NCI-H2107 treated with DMSO at 0.1 percent for 48 hours (cell line): ENCODE measurements at regions not wholly inside any gene's neighbourhood (a gene's known extent, or its start where the extent isn't known, plus 50 kb on each side); places are given as distances from the start of the nearest gene placed in this dataset.

ENCODE experiments used
- DNase-seq: peaks from one replicate; lab custom pipeline; 2025; ENCODE audit not compliant: unreplicated experiment; lab: John Stamatoyannopoulos, UW

- DNase-seq: no peak
Measured at GRCh38 chr18:25454730-25455129, 102.8 kb upstream of the ZNF521 start.

DNA sequence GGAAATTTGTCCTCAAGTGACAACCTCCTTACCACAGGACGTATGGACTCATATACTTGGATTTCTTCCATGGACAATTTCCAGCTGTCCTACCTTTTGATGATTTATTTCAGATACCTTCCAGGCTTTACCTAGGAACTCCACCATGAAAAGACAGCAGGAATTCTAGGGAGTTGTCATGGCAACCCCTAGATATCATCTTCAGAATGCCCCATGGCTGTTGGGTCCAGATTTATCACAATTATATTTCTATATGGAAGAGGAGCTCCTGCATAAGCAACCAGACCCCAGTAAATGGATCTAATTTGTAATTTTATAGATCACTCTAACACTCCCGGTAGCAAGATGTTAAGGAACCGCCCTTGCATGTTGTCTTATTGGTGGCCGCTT is 102.3 kb upstream of the ZNF521 start:
- no peak for DNase-seq

DNA sequence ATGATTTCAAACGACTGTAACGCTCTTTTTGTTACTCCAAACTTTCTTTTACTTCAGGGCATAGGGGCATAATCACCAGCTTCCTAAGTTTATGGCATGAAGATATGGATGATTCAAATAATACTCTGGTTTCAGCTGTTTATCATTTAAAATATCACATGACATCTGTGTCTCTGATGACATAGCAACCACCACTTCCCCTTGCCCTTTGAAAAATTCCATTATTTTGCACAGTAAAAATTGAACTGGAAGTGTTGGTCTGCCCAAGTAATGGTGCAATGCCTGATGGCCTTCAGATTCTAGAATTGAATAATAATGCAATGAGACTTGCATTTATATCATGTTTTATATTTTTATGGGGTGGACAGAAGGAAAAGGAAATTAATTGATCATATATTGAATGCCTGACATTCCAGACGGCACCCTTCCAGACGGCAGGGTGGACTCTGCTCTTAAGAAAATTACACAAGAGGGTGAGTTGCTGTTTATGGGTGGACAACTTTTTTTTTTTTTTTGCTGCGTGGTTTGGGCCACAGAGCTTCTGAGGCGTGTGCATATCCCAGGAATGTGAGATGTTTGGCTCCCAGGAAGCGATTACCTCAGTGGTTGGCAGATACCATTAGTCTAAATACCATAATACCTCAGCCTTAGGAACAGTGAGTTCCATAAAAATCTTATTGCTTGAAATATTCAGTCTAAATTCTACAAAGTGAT is 101.7 kb upstream of the ZNF521 start:
- DNase-seq: no peak

GRCh38 chr18:25451077-25451658 is 99.2 kb upstream of the ZNF521 start:
- no peak for DNase-seq

DNA sequence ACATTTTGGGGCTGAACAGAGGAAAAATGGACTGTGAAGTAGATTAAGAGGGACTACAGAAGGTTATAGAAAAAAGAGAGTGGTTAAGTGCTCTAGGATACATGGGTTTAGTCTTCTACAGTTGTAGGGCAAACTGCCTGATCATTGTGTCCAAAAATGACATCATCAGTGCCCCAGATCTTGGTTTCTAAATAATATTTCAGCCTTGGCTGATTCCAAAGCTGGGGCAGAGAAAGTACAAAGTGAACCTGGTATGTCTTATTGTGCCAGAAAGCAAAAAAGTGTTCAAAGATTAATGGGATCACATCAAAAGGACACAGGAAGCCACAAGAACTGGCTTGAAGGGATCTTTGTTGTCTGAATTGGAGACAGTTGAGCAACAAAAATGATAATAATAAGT is 97.1 kb upstream of the ZNF521 start:
- no peak for DNase-seq

DNA sequence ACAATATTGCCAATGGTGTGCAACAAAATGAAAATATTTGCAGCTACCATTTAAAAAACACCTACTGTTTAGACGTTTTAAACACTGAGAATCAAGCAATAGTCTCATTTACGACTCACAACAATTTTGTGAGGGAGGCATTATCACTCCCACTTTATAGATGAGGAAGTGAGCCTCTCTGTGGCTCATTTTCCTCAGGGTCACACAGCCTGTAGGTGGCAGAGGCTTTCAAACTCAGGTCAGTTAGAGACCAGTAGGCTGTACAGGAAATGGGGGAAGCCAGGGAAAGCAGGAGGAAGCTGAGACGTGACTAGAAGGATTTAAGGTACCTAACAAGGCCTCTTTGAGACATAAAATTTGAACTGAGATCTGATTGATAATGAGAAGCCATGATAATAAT is 95.0 kb upstream of the ZNF521 start:
- no peak for DNase-seq

GRCh38 chr18:25445430-25445829 is 93.5 kb upstream of the ZNF521 start:
- no peak for DNase-seq

DNA sequence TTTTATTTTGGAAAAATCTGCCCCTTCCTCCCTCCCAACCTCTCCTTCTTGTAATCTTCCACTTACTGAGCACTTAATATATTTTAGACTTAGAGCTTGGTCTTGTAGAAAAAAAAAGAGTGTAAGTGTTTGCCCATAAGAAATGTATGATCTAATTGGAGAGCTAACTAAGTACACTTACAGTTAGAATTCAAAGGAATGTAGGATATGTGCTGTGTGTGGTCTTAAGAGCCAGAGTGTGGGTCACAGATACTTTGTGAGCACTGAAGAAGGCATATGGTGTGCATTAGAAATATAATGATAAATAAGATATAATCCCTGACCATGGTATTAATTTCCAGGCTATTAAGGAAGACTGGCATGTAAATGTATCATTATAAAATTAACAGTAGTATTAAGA is 91.8 kb upstream of the ZNF521 start:
- DNase-seq: no peak

DNA sequence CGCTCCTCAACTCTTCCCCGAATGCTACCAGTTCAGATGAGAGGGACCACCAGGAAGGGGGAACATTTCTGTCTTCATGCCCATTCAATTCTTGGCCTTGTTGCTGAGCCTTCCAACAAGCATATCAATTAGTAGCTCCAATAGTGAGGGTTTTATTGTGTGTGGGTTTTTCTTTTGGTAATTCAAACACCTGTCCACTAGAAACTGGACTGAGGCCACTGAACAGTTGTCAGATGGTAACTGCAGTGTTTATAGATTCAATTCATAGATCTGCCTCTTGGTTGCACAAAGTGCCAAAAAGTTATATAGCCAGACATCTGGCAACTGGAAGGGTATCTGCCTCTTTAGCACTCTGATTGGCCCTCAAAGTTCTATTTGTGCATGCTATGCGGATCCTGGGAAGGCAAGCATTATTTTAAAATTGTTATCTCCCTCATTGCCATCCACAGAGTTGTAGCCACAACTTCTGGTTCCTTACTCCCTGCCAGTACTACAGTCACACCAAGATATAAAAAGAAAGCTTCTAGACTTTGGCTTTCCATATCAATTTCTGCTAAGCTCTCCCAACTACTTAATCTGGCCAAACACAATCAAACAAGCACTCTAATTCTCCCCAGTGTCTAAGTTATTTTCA is 83.3 kb upstream of the ZNF521 start:
- DNase-seq: no peak

DNA sequence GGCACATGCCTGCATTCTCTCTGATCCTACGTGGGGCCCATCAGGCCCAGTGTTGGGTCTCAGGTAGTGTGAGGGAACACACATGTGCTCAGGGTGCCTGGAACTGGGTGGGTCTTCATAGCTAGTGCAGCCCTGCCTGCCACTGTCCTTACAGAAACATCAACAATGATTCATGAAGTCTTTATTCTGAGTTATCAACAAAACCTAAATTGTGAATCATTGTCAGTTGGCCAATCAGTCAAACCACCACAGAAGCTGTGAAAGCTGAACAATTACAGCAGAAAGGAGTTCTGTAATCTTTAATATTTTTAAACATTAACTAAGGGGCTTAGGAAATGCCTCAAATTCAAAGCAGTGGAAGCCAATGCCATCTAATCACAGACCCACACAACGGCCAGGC is 82.8 kb upstream of the ZNF521 start:
- DNase-seq: no peak

- no peak for DNase-seq
Measured at GRCh38 chr18:25433590-25433989, 81.6 kb upstream of the ZNF521 start.

GRCh38 chr18:25425024-25425423 is 73.1 kb upstream of the ZNF521 start:
- no peak for DNase-seq

DNA sequence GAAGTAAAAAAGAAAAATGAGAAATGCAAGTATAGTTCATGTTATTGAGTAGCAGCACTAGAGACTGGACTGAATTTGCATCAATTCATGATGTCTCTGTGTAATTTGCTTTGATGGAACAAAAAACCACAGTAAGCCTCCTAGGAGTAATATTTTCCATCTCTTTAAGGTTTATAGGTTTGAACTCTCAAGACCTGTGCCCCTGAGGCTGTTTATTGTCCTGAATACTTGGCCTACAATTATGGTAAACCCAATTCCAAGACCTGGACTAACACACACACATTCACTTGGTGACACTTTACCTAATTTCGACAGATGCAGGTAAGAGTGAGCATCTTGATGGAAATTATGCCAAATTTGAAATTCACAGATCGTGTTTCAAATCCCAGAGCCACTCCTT is 71.8 kb upstream of the ZNF521 start:
- no peak for DNase-seq

- DNase-seq: no peak
Measured at GRCh38 chr18:25423267-25423666, 71.3 kb upstream of the ZNF521 start.

GRCh38 chr18:25422230-25422629 is 70.3 kb upstream of the ZNF521 start:
- DNase-seq: no peak

- no peak for DNase-seq
Measured at GRCh38 chr18:25420077-25420825, 68.3 kb upstream of the ZNF521 start.

DNA sequence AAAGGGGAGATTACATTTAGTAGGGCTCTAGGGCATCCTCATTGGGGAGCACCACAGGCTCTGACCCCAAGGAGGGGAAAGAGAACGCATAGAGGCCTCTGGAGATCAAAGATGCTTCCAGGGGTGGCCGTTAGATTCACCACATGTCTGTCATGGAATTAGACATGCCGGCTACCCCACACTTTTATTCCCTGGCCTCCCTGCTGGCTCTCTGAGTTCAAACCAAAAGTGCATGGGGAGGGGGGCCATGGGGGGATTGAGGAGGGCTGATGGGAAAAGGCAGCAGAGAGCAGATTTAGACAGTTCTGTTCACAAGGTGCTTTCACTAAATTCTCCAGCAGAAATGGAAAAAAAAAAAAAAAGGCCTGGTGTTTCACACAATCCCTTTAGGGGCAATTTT is 64.4 kb upstream of the ZNF521 start:
- no peak for DNase-seq

- no peak for DNase-seq
Measured at GRCh38 chr18:25409971-25410370, 58.0 kb upstream of the ZNF521 start.

GRCh38 chr18:25408293-25408692 is 56.3 kb upstream of the ZNF521 start:
- no peak for DNase-seq
